LNCAP (cell line): ENCODE measurements at regions not wholly inside any gene's neighbourhood (a gene's known extent, or its start where the extent isn't known, plus 50 kb on each side); places are given as distances from the start of the nearest gene placed in this dataset.

ENCODE experiments used
- CTCF ChIP-seq: fragments of 450-650 bp; IDR thresholded peaks from 2 replicates; pipeline ENCODE4 v1.5.1; 2017; ENCODE audit warnings: mild to moderate bottlenecking

GRCh38 chr7:25034136-25034535, 54.2 kb upstream of the OSBPL3 start:
- no peak for TF ChIP-seq CTCF

- TF ChIP-seq CTCF: no peak
These were observed 53.1 kb upstream of the OSBPL3 start for GRCh38 chr7:25032774-25033743.

DNA sequence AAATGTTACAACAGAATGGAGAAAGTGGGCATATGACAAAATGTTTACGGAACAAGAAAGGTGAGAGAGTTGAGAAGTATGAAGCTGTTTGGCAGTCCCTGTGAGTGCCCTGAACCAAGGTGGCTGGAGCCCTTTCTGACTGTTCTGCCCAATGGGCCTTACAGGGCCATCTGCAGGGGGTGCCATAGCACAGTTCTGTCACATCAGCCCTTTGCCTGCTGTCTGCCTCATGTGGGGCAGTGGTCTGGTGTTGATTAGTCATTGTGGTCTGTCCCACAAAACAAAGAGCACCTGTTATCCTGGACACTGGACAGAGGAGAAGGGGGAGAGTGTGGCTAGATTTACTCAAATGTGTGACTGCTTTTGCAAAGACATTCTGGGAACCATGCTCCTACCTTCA, 51.5 kb upstream of the OSBPL3 start:
- TF ChIP-seq CTCF: no peak

- TF ChIP-seq CTCF: no peak
These were observed 51.0 kb upstream of the OSBPL3 start for GRCh38 chr7:25031007-25031406.
